Upper lobe of left lung (tissue), 6 donors: ENCODE measurements at regions not wholly inside any gene's neighbourhood (a gene's known extent, or its start where the extent isn't known, plus 50 kb on each side); places are given as distances from the start of the nearest gene placed in this dataset.

ENCODE experiments used
- ATAC-seq, 2 donors: fragments of 200-7000 bp; cut with Tn5 transposase; one replicate each; pipeline ENCODE4 v1.9.1; 2022; ENCODE audit warnings: mild to moderate bottlenecking in 2 of 2, moderate library complexity in 2 of 2; ENCODE audit not compliant: low FRiP score in 2 of 2
- DNase-seq, 2 donors: peaks; one replicate each; pipeline ENCODE4 v3.0.0-alpha.2; 2019 to 2020
- H3K27ac ChIP-seq, 4 donors: fragments of 200-600 bp; sonication (generic); one replicate each; pipeline ENCODE4 v1.5.1; 2016 to 2019
- H3K27me3 ChIP-seq, 4 donors: fragments of 200-600 bp; sonication (generic); one replicate each; pipeline ENCODE4 v1.5.1; 2017 to 2019
- H3K36me3 ChIP-seq, 4 donors: fragments of 200-600 bp; sonication (generic); one replicate each; pipeline ENCODE4 v1.5.1; 2016 to 2019
- H3K4me1 ChIP-seq, 4 donors: fragments of 200-600 bp; sonication (generic); one replicate each; pipeline ENCODE4 v1.5.1; 2018 to 2019
- H3K4me3 ChIP-seq, 4 donors: fragments of 200-600 bp; sonication (generic); one replicate each; pipeline ENCODE4 v1.5.1; 2017 to 2019; ENCODE audit warnings: mild to moderate bottlenecking in 2 of 4, moderate library complexity in 1 of 4
- H3K9me3 ChIP-seq, 4 donors: fragments of 200-600 bp; sonication (generic); one replicate each; pipeline ENCODE4 v1.5.1; 2018 to 2019
- EP300 ChIP-seq, 4 donors: sonication (generic); formaldehyde crosslinking; IDR thresholded peaks; one replicate each; pipeline ENCODE4 v1.5.1; 2017; ENCODE audit warnings: antibody characterized with exemption in 4 of 4, control low read depth in 2 of 4
- POLR2A ChIP-seq, 4 donors: fragments of 450-650 bp; IDR thresholded peaks; one replicate each; pipeline ENCODE4 v1.5.1; 2016 to 2017; ENCODE audit warnings: antibody characterized with exemption in 4 of 4, mild to moderate bottlenecking in 2 of 4
- POLR2AphosphoS5 ChIP-seq, 2 donors: sonication (generic); formaldehyde crosslinking; IDR thresholded peaks; one replicate each; pipeline ENCODE4 v1.5.1; 2017; ENCODE audit warnings: antibody characterized with exemption in 2 of 2
- WGBS, 2 donors: methylation state at CpG; one replicate each; pipeline ENCODE4 v1.1.5; 2017 to 2018; 5-methylcytosine and 5-hydroxymethylcytosine counted together
- TF ChIP-seq, protein P1 (sequence below), 6 experiments: fragments of 450-650 bp in 4 of 6; fragments of 200-600 bp in 2 of 6; sonication (generic) in 2 of 6; IDR thresholded peaks; one replicate each; pipeline ENCODE4 v1.5.1; 2016 to 2019; ENCODE audit warnings: antibody characterized with exemption in 6 of 6
- donor health status: DM: no; HTN: no; CAD: no; lungs with moderate emphysema.
- donor health status: DM: no; HTN: yes; CAD: no; lungs with severe emphysema.

DNA sequence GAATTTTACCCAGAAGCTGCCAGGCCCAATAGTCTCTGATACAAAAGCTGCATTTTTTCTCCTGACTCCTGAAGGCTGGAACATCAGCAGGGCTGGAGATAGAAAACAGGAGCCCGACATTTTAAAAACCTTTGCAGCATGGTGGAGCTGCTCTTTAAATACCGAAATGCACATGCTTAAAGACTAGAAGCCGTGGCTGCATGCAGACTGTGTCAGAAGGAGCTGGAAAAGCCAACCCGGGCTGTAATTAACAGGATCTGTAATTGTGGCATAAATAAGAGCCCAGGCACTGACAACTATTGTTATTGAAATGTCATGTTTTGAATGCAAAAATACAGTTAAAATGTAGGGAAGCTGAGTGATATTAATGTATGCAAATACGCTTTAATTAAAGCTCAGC is 304.9 kb upstream of the PLET1 start:
- Histone ChIP-seq H3K4me1 (no peaks in the 10 kb centered on the region), H3K27ac (no peak overlapping the region), H3K9me3 (no peaks in the 10 kb centered on the region), H3K27me3 (no peaks in the 10 kb centered on the region), H3K4me3 (no peak overlapping the region), H3K36me3 (no peaks in the 10 kb centered on the region)
- TF ChIP-seq POLR2AphosphoS5 (IDR thresholded peaks at IDR 0.05) = no peak
- TF ChIP-seq POLR2A (IDR thresholded peaks at IDR 0.05) = no peak
- TF ChIP-seq, protein P1, sequence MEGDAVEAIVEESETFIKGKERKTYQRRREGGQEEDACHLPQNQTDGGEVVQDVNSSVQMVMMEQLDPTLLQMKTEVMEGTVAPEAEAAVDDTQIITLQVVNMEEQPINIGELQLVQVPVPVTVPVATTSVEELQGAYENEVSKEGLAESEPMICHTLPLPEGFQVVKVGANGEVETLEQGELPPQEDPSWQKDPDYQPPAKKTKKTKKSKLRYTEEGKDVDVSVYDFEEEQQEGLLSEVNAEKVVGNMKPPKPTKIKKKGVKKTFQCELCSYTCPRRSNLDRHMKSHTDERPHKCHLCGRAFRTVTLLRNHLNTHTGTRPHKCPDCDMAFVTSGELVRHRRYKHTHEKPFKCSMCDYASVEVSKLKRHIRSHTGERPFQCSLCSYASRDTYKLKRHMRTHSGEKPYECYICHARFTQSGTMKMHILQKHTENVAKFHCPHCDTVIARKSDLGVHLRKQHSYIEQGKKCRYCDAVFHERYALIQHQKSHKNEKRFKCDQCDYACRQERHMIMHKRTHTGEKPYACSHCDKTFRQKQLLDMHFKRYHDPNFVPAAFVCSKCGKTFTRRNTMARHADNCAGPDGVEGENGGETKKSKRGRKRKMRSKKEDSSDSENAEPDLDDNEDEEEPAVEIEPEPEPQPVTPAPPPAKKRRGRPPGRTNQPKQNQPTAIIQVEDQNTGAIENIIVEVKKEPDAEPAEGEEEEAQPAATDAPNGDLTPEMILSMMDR (IDR thresholded peaks at IDR 0.05) = no peak
- TF ChIP-seq EP300 (IDR thresholded peaks at IDR 0.05) = no peak
- WGBS, 2 donors = 80 to 81% methylated on average over 5 of the region's 5 CpGs
- ATAC-seq (no peak), DNase-seq (no peak)

DNA sequence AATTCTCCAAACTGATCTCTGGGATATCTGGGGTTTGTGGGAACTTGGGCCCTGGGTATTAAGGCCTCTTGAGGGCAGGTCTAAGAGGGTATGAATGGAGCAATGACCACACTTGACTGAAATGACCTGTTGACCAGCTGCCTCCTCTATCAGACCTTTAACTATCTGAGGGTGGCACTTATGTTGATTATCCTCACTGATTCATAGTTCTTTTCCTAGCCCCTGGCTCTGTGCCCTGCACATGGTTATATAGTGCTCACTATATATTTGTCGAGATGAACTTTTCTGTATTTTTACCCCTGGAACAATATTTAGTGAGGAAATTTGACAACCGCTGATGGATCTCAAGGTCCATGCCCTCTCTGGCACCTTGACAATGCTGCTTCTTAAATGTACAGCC is 305.5 kb upstream of the PLET1 start:
- H3K4me1 ChIP-seq = no peaks in the 10 kb centered on the region
- 76 to 94% methylated on average over 2 of the region's 2 CpGs for WGBS, 2 donors
- H3K4me3 ChIP-seq = no peak overlapping the region
- TF ChIP-seq POLR2AphosphoS5 (IDR thresholded peaks at IDR 0.05) = no peak
- TF ChIP-seq, protein P1 (IDR thresholded peaks at IDR 0.05) = no peak
- TF ChIP-seq EP300 (IDR thresholded peaks at IDR 0.05) = no peak
- TF ChIP-seq POLR2A (IDR thresholded peaks at IDR 0.05) = no peak
- no peaks in the 10 kb centered on the region for H3K9me3 ChIP-seq
- DNase-seq (no peak), ATAC-seq (no peak)
- H3K27ac ChIP-seq = no peak overlapping the region
- no peaks in the 10 kb centered on the region for H3K36me3 ChIP-seq
- H3K27me3 ChIP-seq = no peaks in the 10 kb centered on the region

DNA sequence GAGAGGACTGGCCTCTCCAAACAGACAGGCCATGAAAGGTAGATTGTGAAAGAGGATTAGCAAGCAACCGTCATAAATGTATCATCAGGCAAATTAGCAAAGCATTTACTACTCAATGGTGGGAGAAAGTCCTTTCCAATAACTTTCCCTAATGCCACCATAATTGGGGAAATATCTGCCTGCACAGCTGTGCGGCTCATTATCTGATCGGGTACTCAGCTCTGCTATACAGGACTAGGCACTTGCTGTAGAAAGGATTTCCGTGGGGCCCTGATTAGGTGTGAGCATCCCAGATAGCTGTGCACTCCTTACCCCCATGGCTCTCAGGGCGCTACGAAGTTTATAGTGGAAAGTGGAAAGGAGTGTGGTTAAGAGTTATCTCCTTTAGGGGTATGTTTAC is 309.7 kb upstream of the PLET1 start:
- Histone ChIP-seq H3K4me1 (no peaks in the 10 kb centered on the region), H3K9me3 (no peaks in the 10 kb centered on the region), H3K27ac (no peak overlapping the region), H3K4me3 (no peak overlapping the region), H3K36me3 (no peaks in the 10 kb centered on the region), H3K27me3 (no peaks in the 10 kb centered on the region)
- no peak for TF ChIP-seq EP300 (IDR thresholded peaks at IDR 0.05)
- TF ChIP-seq, protein P1 (IDR thresholded peaks at IDR 0.05) = no peak
- no peak for TF ChIP-seq POLR2AphosphoS5 (IDR thresholded peaks at IDR 0.05)
- TF ChIP-seq POLR2A (IDR thresholded peaks at IDR 0.05) = no peak
- 50 to 56% methylated on average over 6 of the region's 6 CpGs for WGBS, 2 donors
- DNase-seq (no peak), ATAC-seq (no peak)

DNA sequence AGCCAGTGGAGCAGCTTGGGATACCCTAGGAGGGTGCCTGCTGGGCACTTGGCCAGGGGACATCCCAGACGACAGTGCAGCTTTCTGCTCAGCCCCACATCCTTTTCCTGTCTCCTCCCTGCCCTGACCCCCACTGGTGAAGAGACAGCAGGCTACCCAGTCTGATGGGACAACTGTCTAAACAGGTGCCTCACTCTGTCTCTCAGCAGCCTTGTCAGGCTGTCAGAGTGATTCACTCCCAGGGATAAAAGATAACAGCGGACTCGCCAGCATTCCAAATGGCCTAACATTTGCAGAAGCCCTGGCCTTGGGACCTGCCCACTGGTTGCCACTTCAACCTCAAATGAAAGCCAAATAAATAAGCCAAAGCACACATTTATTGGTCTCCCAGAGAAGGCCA is 318.6 kb upstream of the PLET1 start:
- H3K27me3 ChIP-seq = no peaks in the 10 kb centered on the region
- H3K4me3 ChIP-seq = no peak overlapping the region
- 58 to 79% methylated on average over 2 to 3 of the region's 3 CpGs for WGBS, 2 donors
- no peak overlapping the region for H3K27ac ChIP-seq
- ATAC-seq = no peak
- DNase-seq = no peak
- no peak for TF ChIP-seq POLR2A (IDR thresholded peaks at IDR 0.05)
- TF ChIP-seq POLR2AphosphoS5 (IDR thresholded peaks at IDR 0.05) = no peak
- TF ChIP-seq EP300 (IDR thresholded peaks at IDR 0.05) = no peak
- TF ChIP-seq, protein P1 (IDR thresholded peaks at IDR 0.05) = no peak
- H3K4me1 ChIP-seq = no peaks in the 10 kb centered on the region
- no peaks in the 10 kb centered on the region for H3K9me3 ChIP-seq
- H3K36me3 ChIP-seq = no peaks in the 10 kb centered on the region

DNA sequence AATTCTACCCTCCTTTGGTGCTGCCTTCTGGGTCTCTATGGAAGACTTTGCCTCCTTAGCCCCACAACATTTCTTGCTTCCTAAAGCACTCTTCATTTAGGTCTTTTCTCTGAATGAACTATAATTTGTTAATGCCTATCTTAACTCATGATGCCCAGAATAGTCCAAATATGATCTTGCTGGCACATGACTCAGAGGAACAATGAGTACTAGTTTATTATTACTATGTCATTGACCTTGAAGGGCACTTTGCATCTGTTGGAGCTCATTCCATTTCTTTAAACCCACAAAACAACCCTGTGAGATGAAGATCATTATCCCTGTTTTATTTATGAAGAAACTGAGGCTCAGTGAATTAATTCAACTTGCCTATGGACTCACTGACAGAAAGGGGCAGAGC is 320.2 kb upstream of the PLET1 start:
- Histone ChIP-seq H3K27me3 (peaks cover 0 to 5% (median 0%) of the 10 kb centered on the region in 4 donors), H3K9me3 (no peaks in the 10 kb centered on the region), H3K4me1 (no peaks in the 10 kb centered on the region), H3K36me3 (no peaks in the 10 kb centered on the region), H3K4me3 (no peak overlapping the region), H3K27ac (no peak overlapping the region)
- TF ChIP-seq, protein P1 (IDR thresholded peaks at IDR 0.05) = no peak
- no peak for TF ChIP-seq EP300 (IDR thresholded peaks at IDR 0.05)
- no peak for TF ChIP-seq POLR2A (IDR thresholded peaks at IDR 0.05)
- no peak for TF ChIP-seq POLR2AphosphoS5 (IDR thresholded peaks at IDR 0.05)
- ATAC-seq = no peak
- no peak for DNase-seq
